ENCODE measurements at regions not wholly inside any gene's neighbourhood (a gene's known extent, or its start where the extent isn't known, plus 50 kb on each side); places are given as distances from the start of the nearest gene placed in this dataset.
"Not testable (repeated sequence)": the region's sequence is repeated elsewhere in the genome, so short reads cannot be mapped to it uniquely, and the experiment has no call there.

DNA sequence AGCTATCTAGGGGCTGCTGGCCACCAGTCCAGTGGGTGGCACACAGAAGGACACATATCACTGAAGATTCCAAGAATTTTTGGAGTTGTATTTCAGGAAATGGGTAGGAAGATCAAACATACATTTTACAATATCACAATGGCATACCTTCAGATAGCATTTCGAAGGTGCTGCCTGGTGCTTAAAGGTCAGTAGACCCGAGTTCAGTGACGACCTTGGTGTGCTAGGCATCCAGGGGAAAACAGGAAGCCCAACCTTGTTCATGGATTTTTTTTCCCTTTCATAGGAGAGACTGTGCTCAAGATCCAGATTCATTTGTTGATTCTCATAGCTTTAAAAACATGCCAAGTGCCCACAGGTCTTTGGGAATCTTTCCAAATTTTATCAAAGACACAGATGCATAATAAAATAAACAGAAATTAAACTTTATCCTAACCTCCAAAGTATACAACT lies 51.0 kb upstream of the RCBTB2 start:
- DNase-seq: no peak

DNA sequence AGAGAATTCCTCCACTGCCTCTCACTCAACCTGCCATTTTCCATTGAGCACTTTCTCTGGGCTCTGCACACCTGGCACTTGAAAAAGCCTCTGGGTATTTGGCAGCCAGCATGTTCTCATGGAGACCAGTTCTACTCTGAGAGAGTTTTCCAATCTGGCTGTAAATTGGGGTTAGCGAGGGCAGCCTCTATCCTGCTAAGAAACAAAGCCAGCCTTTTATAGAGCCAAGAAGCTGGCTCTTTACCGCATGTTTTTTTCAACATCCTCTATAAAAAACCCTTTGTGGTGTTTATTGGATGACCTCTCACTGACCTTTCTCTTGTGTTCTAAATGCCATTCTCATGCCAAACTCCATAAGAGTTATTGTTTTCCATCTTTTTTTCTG lies 52.6 kb upstream of the RCBTB2 start:
- DNase-seq: no peak

DNA sequence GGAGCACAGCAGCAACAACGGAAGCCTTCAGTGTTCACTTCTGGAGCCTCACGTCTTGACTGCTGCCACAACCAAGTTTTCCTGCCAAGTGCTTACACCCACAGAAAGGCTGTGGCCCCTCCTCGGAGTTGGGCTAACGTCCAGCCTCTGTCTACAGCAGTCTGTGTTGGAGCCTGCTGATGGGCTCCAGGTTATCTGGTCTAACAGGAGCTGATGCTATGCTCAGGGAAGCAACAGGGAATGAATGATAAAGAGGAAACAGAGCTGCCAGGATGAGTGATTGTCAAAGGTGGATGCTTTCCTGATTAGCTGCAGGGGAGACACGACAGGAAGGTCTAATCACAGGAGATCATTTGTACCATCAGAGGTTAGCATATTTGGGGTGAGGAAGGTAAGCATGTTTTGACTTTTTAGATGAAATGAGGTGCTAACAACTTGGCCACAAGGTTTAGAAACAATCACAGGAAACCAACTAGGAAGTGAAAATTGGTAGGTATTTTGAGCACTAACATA lies 53.8 kb upstream of the RCBTB2 start:
- no peak for DNase-seq

DNA sequence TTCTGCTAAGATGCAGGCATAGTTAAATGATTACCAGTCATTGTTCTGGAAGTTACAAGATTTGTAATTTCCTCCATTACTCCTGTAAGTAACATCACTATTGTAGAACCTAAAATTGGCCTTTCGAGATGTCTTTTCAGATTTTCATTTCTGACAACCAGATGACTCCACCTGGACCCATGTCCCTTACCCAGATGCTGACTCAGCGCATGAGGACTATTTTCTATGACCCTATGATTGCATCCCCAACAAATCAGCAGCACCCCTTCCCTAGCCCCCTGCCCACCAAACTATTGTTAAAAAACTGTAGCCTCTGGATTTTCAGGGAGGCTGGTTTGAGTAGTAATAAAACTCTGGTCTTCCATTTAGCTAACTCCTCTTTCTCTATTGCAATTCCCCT lies 55.2 kb upstream of the RCBTB2 start:
- DNase-seq: no peak

DNA sequence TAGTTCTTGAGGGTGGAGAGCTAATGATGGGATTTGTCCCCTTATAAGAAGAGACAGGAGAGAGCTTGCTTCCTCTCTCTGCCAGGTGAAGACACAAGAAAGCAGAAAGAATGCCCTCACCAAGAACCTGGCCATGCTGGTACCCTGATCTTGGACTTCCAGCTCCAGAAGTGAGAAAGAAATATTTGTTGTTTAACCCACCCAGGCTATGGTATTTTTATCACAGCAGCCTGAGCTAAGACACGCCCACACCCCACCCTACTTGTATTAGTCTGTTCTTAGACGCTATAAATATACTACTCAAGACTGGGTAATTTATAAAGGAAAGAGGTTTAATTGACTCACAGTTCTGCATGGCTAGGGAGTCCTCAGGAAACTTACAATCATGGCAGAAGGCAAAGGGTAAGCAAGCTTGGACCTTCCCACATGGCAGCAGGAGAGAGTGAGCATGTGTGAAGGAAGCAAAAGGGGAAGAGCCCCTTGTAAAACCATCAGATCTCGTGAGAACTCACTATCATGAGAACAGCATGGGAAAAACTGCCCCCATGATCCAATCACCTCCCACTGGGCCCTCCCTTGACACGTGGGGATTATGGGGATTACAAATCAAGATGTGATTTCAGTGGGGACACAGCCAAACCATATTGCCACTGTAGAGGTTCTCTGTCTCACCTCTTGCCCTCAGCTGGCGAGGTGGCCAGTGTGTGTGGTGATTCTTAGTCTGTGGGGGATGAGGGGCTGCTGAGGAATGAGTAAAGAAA lies 57.4 kb upstream of the RCBTB2 start:
- no peak for DNase-seq

GRCh38 chr13:48591124-48591872 lies 58.4 kb upstream of the RCBTB2 start:
- not testable (repeated sequence) for DNase-seq

DNA sequence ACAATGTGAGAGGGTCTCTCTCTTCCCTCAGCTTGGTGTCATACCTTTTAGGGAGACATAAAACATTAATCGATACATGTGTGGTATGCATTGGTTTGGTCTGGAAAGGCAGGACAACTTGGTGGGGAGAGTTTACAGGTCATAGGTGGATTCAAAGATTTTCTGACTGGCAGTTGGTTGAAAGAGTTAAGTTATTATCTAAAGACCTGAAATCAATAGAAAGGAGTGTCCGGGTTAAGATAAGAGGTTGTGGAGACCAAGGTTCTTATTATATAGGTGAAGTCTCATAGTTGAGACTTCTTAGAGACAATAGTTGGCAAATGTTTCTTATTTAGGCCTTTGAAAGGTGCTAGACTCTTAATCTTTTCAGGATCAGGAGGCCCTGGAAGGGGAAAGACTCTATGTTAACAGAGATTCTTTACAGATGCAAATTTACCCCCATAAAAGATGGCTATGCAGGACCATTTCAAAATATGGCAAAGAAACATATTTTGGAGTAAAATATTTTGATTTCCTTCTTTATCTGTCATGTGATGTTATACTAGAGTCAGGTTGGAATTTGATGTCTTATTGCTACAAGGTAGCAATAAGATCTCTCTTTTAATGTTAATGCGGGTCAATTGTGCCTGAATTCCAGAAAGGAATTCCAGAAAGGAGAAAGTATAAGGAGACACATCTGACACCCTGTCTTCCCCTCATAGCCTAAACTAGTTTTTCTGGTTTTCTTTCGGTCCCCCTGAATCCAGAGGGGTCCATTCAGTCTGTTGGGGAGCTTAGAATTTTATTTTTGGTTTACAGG lies 59.2 kb upstream of the RCBTB2 start:
- no peak for DNase-seq

GRCh38 chr13:48592688-48593049 lies 59.8 kb upstream of the RCBTB2 start:
- no peak for DNase-seq

GRCh38 chr13:48593536-48593935 lies 60.2 kb upstream of the CYSLTR2 start:
- DNase-seq: no peak

- DNase-seq: no peak
These were observed 59.5 kb upstream of the CYSLTR2 start for GRCh38 chr13:48594096-48594815.

DNA sequence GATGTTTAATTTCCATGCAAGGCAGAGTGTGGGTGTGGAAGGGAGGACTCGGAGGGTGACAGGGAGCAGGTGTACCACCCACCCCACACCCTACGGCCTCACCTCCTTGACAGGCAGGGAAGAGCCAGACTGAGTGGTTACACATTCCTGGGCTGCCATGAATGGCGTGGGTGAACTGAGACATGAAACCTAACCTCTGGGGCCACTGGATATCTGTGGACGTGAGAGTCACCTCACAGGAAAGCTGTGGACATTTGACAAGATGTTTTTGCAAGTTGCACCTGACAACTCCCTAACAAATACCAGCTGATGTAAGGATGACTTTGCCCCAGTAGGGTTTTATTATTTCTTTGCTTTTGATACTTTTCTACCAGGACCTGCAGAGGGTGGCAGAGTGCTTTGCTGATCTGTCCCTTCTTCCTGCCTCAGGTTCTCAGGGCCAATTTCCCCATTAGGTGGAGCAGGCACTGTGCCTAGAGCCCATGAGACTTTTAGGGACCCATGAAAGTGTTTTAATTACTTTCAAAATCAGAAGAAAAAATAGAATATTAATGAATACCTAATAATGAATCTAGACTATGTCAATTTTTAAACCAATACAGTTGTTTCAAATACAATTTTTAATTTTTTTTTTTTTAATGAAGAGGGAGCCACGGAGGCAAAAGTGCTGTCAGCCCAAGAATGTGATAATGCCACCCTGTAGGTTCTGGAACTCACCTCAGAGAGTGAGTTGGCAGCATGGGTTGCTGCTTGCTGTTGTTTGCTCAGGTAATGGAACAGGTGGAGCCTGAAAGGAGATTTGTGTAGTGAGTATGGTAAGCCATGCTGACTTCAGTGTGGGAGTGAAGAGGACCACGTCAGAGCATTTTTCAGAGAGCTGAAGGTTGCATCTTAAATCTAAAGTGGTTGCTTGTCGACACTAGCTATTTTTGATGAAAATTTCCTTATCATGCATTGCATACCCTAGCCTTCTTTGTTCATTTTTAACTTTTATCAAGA lies 58.0 kb upstream of the CYSLTR2 start:
- DNase-seq: peak; percentile 44

DNA sequence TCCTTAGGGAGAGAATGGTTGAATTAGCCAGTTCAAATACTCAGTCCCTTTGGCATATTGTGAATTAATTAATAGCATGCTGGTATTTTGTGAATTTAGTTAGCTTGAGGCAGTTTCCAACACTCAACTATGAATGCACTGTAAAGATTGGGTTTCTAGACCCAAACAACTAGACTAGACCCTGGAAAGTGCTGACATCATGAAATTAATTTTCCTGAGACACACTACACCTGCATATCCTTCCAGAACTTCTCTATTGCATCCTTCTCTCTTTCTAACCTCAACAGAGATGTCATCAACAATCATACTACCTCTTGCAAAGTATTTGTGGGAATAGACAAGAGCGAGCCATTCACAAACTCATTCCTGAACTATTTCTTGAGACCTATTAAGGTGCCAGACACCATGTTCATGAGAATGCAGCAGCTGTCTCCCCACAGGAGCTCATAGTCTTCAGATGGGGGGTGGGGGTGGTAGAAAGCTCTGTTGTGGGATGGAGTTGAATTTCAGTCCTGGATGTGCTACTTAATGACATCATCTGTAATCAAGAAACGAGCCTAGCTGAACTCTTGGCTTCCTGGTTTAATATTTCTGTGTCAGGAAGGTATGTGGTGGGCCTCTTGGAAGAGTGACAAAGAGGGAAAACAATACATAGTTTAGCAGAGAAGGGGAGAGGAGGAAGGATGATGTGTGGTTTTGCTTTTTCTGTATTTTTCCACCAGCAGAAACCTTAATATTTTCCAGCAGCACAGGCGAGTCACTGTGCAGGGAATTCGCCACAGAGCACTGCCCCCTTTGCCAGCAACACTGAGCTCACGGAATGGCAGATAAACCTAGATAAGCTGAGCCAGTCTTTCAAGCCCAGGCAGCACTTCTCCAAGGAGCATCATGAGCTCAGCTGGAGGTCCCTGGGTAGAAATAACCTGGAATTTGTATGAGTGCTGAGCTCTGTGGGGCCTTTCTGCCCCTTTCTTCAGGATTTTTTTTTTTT lies 53.1 kb upstream of the CYSLTR2 start:
- DNase-seq: no peak

DNA sequence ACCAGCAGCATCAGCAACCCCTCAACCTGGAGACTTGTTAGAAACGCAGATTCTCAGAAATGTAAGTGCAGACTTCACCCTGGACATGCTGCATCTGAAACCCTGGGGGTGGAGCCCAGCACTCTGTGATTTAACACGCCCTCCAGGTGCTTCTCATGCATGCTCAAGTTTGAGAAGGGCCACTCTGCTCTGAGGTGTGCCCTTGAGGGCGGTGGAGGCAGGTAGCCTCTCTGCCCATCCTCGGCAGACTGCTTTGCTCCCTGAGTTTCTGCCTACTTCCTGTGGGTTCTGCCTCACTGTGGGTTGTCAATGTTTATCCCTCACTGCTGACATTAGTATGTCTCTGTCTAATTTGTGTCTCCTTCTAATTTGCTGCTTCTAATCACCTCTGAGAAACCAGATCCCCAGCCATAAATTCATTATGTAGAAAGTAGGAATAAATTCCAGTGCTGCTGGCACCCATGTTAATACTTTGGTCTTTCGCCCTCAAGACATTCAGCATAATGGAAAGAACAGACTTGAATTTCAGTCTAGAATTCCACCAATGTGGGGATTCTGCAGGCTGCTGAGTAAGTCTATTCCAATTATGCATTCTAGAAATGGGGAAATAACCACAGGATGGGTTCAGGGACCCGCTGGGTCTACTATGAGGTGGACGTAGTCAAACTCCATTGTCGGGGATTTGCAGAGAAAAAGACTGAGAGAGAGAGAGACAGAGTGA lies 51.3 kb upstream of the CYSLTR2 start:
- DNase-seq: no peak

DNA sequence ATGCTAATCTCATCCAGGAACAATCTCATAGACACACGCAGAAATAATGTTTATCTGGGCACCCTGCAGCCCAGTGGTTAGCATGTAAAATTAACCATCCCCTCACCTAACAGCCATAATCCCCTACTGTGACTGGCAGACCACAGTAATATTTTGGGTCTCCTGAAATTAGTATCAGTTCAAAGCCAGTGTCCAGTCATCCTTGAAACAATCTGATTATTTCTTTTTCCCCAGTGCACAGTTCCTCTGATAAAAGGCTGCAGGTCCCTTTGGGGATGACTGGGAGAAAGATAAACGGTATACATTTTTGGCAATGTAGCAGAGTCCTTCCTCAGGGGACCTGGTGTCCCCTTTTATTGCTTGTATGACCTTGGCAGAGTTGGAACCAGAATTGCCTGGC lies 50.4 kb upstream of the CYSLTR2 start:
- DNase-seq: no peak

Measured in activated CD4-positive, alpha-beta T cell treated with anti-CD3 and anti-CD28 coated beads for 1 hour (primary cell).